Fibroblast of lung (primary cell): ENCODE measurements at regions not wholly inside any gene's neighbourhood (a gene's known extent, or its start where the extent isn't known, plus 50 kb on each side); places are given as distances from the start of the nearest gene placed in this dataset.

Source experiments
- DNase-seq, 2 donors: peaks; one replicate each; pipeline versions ENCODE4 v3.0.0 to v3.0.0-alpha.2; 2010; ENCODE audit warnings: low read depth in 2 of 2
- H2AFZ ChIP-seq: 2 replicates; pipeline ENCODE4 v1.5.1; 2012; ENCODE audit warnings: low read length, control low read depth, inconsistent platforms
- H3K27ac ChIP-seq: 2 replicates; pipeline ENCODE4 v1.5.1; 2011; ENCODE audit warnings: low read length, control low read depth; ENCODE audit not compliant: insufficient read depth
- H3K27me3 ChIP-seq: 2 replicates; pipeline ENCODE4 v1.5.1; 2011; ENCODE audit warnings: mild to moderate bottlenecking, low read length; ENCODE audit not compliant: control insufficient read depth, insufficient read depth
- H3K36me3 ChIP-seq: 2 replicates; pipeline ENCODE4 v1.5.1; 2011; ENCODE audit warnings: low read length; ENCODE audit not compliant: control insufficient read depth, insufficient read depth
- H3K4me1 ChIP-seq: 2 replicates; pipeline ENCODE4 v1.5.1; 2011; ENCODE audit warnings: low read length; ENCODE audit not compliant: control insufficient read depth, insufficient read depth; ENCODE audit errors: extremely low read depth
- H3K4me2 ChIP-seq: 2 replicates; pipeline ENCODE4 v1.5.1; 2011; ENCODE audit warnings: low read length, control low read depth; ENCODE audit not compliant: insufficient read depth; ENCODE audit errors: extremely low read depth
- H3K4me3 ChIP-seq, 4 experiments: fragments of 200-600 bp in 1 of 4; sonication (generic) in 1 of 4; replicated peaks in 1 of 4; 2 replicates each; pipeline ENCODE4 v1.5.1; 2011 to 2016; ENCODE audit warnings: low read length in 4 of 4, low read depth in 3 of 4, mild to moderate bottlenecking in 3 of 4, control low read depth in 2 of 4, inconsistent platforms in 1 of 4, mixed read lengths in 1 of 4; ENCODE audit not compliant: insufficient read depth in 1 of 4; ENCODE audit errors: control extremely low read depth in 1 of 4
- H3K79me2 ChIP-seq: 2 replicates; pipeline ENCODE4 v1.5.1; 2012; ENCODE audit warnings: mild to moderate bottlenecking, low read length, inconsistent platforms; ENCODE audit not compliant: control insufficient read depth, insufficient read depth
- H3K9ac ChIP-seq: 2 replicates; pipeline ENCODE4 v1.5.1; 2011; ENCODE audit warnings: mild to moderate bottlenecking, low read length, control low read depth; ENCODE audit not compliant: insufficient read depth
- H3K9me3 ChIP-seq: 2 replicates; pipeline ENCODE4 v1.5.1; 2012; ENCODE audit warnings: low read depth, low read length; ENCODE audit not compliant: control insufficient read depth, insufficient read depth
- H4K20me1 ChIP-seq: 2 replicates; pipeline ENCODE4 v1.5.1; 2011; ENCODE audit warnings: low read length; ENCODE audit not compliant: control insufficient read depth, insufficient read depth; ENCODE audit errors: extremely low read depth
- EZH2 ChIP-seq: IDR thresholded peaks from 2 replicates; pipeline ENCODE4 v1.5.1; 2012; ENCODE audit warnings: low read length, control low read depth, mild to moderate bottlenecking; ENCODE audit errors: missing control alignments
- TF ChIP-seq, protein P1 (sequence below), 2 donors: IDR thresholded peaks in 1 of 2; conservative IDR thresholded peaks in 1 of 2; 1 replicate in 1 of 2; 2 replicates in 1 of 2; pipeline ENCODE4 v1.5.1; 2011 to 2012; ENCODE audit warnings: low read length in 2 of 2, control low read depth in 1 of 2, inconsistent platforms in 1 of 2, low read depth in 1 of 2, mild to moderate bottlenecking in 1 of 2

DNA sequence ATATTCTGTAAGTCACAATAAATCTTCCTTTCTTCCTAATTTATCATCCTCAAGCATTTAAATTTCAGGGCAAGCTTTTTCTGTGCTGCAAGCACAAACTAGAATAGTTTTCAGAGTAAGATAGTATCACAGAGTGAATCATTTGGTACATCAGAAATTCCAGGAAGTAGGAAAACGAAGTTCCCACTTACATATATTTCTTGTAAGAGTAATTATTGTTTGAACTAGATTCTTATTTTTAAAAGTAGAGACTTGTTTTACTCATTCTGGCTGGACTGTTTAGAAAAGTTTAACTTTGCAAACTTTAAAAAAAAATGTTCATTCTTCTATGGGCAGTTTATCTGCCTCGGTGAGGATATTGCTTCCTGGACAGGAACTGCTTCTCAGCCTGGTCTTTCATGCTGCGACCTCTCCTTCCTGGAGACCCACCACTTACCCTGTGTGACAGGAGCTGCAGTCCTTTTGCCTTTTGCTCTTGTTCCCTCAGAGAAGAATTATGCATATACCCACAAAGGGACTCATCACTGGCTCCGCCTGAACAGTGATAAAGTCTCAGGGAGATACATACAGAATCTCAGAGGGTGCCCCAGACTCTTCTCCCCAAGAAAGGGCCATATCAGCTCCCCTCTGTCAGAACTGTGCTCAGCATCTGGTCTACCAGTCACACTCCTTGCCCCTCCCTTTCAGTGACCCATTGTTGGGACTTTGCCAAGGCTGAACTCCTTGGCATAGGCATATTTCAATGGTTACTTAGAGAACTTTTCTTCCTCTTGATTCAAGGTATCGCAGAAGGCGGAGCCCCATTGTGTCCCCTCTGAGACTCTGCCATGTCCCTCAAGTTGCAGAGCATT is 102.7 kb upstream of the CD55 start:
- Histone ChIP-seq H3K4me2 (no peak overlapping the region), H3K4me1 (no peaks in the 10 kb centered on the region), H3K27ac (no peak overlapping the region), H2AFZ (no peak overlapping the region), H3K79me2 (no peaks in the 10 kb centered on the region), H3K36me3 (no peaks in the 10 kb centered on the region), H3K9ac (no peak overlapping the region), H4K20me1 (no peaks in the 10 kb centered on the region), H3K4me3 (no peak overlapping the region), H3K27me3 (no peaks in the 10 kb centered on the region), H3K9me3 (no peaks in the 10 kb centered on the region)
- TF ChIP-seq, protein P1, sequence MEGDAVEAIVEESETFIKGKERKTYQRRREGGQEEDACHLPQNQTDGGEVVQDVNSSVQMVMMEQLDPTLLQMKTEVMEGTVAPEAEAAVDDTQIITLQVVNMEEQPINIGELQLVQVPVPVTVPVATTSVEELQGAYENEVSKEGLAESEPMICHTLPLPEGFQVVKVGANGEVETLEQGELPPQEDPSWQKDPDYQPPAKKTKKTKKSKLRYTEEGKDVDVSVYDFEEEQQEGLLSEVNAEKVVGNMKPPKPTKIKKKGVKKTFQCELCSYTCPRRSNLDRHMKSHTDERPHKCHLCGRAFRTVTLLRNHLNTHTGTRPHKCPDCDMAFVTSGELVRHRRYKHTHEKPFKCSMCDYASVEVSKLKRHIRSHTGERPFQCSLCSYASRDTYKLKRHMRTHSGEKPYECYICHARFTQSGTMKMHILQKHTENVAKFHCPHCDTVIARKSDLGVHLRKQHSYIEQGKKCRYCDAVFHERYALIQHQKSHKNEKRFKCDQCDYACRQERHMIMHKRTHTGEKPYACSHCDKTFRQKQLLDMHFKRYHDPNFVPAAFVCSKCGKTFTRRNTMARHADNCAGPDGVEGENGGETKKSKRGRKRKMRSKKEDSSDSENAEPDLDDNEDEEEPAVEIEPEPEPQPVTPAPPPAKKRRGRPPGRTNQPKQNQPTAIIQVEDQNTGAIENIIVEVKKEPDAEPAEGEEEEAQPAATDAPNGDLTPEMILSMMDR (conservative IDR thresholded peaks at IDR 0.05 in 1 of 2, IDR thresholded peaks at IDR 0.05 in 1 of 2; ENCODE audit: low read depth in 1 of 2, low read length in 2 of 2), result no peak
- TF ChIP-seq EZH2, result no peak
- peak in 1 of 2 donors; percentile 1 for DNase-seq

DNA sequence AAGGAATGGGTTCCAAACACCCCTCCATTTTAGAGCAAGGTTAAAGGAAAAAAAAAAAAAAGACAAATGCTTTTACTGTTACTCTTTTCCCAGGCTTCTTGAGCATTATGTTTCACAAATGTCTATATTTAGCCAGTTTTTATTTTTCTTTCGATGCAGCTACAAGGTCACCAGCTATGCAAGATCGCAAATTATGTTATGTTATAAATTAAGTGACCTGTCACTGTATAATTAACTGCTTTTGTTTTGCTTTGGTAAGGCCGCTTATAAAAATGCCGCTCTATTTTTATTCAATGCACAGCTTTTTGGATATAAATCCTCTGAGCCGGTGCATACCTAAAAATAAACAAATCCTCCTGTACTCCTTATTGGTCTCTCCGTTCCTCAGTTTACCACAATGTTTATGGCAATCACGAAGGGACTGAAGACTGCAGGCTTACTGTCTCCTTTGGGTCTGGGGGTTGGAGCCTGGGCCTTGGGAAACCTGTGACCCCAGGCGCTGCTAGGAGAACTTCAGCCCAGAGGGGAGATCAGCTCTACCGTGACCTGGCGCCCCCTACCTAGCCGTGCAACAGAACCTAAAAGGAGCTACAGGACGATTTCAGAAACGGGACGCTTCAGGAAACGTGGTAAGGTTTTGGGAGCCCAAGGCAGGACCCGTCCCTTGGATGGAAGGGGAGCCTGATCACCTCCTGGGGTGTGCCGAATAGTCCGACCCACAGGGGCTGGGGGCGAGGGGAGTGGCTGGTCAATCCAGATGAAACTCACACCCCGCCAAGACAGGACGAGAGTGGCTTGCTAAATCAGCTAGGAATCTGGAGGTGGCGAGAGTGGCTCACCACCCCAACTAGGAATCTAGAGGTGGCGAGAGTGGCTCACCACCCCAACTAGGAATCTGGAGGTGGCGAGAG is 101.2 kb upstream of the CD55 start:
- TF ChIP-seq EZH2, result no peak
- TF ChIP-seq, protein P1 (conservative IDR thresholded peaks at IDR 0.05 in 1 of 2, IDR thresholded peaks at IDR 0.05 in 1 of 2; ENCODE audit: low read depth in 1 of 2, low read length in 2 of 2), result no peak
- H3K27ac ChIP-seq, result no peak overlapping the region
- no peak overlapping the region for H3K9ac ChIP-seq

GRCh38 chr1:207221934-207222351 is 99.5 kb upstream of the CD55 start:
- H3K27ac ChIP-seq, result no peak overlapping the region
- H3K4me3 ChIP-seq, result no peak overlapping the region
- no peaks in the 10 kb centered on the region for H4K20me1 ChIP-seq
- no peak overlapping the region for H3K9ac ChIP-seq
- H3K36me3 ChIP-seq, result no peaks in the 10 kb centered on the region
- TF ChIP-seq, protein P1 (conservative IDR thresholded peaks at IDR 0.05 in 1 of 2, IDR thresholded peaks at IDR 0.05 in 1 of 2; ENCODE audit: low read depth in 1 of 2, low read length in 2 of 2), result no peak
- TF ChIP-seq EZH2, result no peak
- no peaks in the 10 kb centered on the region for H3K9me3 ChIP-seq
- H3K4me1 ChIP-seq, result no peaks in the 10 kb centered on the region
- no peaks in the 10 kb centered on the region for H3K79me2 ChIP-seq
- no peak for DNase-seq
- no peak overlapping the region for H2AFZ ChIP-seq
- H3K27me3 ChIP-seq, result no peaks in the 10 kb centered on the region
- H3K4me2 ChIP-seq, result no peak overlapping the region

More for the DNA sequence above, 101.2 kb upstream of the CD55 start:
- Histone ChIP-seq H3K4me1 (no peaks in the 10 kb centered on the region), H3K4me2 (no peak overlapping the region), H2AFZ (no peak overlapping the region), H3K36me3 (no peaks in the 10 kb centered on the region), H3K27me3 (no peaks in the 10 kb centered on the region), H3K9me3 (no peaks in the 10 kb centered on the region), H4K20me1 (no peaks in the 10 kb centered on the region), H3K79me2 (no peaks in the 10 kb centered on the region), H3K4me3 (no peak overlapping the region)
- no peak for DNase-seq
